ENCODE measurements at regions not wholly inside any gene's neighbourhood (a gene's known extent, or its start where the extent isn't known, plus 50 kb on each side); places are given as distances from the start of the nearest gene placed in this dataset.
"Not testable (repeated sequence)": the region's sequence is repeated elsewhere in the genome, so short reads cannot be mapped to it uniquely, and the experiment has no call there.

DNA sequence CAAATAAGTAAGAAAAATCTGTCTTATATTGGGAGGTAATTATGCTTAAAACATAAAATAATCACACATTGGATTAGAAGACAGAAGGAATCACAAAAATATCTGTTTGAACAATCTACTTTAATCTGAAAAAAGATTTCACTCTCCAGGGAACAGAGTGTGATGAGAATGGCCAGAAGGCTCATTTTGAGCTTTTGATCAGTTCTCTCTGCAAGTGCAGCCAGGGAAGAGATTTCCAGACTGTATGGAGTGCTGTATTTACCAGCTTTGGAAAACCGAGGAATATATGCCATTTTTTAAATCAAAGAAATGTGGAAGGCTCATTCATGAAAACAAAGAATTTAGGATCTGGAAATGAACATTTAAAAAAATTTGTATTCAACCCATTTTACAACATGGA is 83.0 kb upstream of the WAC start:
- H3K9me3 Mint-ChIP-seq (ENCODE audit: unreplicated experiment), result peaks cover 5% of the 10 kb centered on the region
- H3K27me3 Mint-ChIP-seq (ENCODE audit: unreplicated experiment), result peaks cover 3% of the 10 kb centered on the region
- peaks cover 4% of the 10 kb centered on the region for H3K4me1 Mint-ChIP-seq (ENCODE audit: unreplicated experiment)
- DNase-seq (ENCODE audit: low spot score), result no peak
- H3K27ac Mint-ChIP-seq (ENCODE audit: unreplicated experiment), result no peak overlapping the region
- no peak overlapping the region for H3K4me3 Mint-ChIP-seq (ENCODE audit: unreplicated experiment)
- no peaks in the 10 kb centered on the region for H3K36me3 Mint-ChIP-seq (ENCODE audit: low read depth, unreplicated experiment)
- TF ChIP-seq, protein P1, sequence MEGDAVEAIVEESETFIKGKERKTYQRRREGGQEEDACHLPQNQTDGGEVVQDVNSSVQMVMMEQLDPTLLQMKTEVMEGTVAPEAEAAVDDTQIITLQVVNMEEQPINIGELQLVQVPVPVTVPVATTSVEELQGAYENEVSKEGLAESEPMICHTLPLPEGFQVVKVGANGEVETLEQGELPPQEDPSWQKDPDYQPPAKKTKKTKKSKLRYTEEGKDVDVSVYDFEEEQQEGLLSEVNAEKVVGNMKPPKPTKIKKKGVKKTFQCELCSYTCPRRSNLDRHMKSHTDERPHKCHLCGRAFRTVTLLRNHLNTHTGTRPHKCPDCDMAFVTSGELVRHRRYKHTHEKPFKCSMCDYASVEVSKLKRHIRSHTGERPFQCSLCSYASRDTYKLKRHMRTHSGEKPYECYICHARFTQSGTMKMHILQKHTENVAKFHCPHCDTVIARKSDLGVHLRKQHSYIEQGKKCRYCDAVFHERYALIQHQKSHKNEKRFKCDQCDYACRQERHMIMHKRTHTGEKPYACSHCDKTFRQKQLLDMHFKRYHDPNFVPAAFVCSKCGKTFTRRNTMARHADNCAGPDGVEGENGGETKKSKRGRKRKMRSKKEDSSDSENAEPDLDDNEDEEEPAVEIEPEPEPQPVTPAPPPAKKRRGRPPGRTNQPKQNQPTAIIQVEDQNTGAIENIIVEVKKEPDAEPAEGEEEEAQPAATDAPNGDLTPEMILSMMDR (IDR thresholded peaks at IDR 0.05; ENCODE audit: unreplicated experiment), result no peak

GRCh38 chr10:28453926-28454325 is 79.0 kb upstream of the WAC start:
- no peaks in the 10 kb centered on the region for H3K36me3 Mint-ChIP-seq (ENCODE audit: low read depth, unreplicated experiment)
- H3K27me3 Mint-ChIP-seq (ENCODE audit: unreplicated experiment), result peaks cover 1% of the 10 kb centered on the region
- H3K9me3 Mint-ChIP-seq (ENCODE audit: unreplicated experiment), result peaks cover 5% of the 10 kb centered on the region
- TF ChIP-seq, protein P1 (IDR thresholded peaks at IDR 0.05; ENCODE audit: unreplicated experiment), result no peak
- DNase-seq (ENCODE audit: low spot score), result no peak
- no peak overlapping the region for H3K27ac Mint-ChIP-seq (ENCODE audit: unreplicated experiment)
- peaks cover 14% of the 10 kb centered on the region for H3K4me1 Mint-ChIP-seq (ENCODE audit: unreplicated experiment)
- H3K4me3 Mint-ChIP-seq (ENCODE audit: unreplicated experiment), result no peak overlapping the region

DNA sequence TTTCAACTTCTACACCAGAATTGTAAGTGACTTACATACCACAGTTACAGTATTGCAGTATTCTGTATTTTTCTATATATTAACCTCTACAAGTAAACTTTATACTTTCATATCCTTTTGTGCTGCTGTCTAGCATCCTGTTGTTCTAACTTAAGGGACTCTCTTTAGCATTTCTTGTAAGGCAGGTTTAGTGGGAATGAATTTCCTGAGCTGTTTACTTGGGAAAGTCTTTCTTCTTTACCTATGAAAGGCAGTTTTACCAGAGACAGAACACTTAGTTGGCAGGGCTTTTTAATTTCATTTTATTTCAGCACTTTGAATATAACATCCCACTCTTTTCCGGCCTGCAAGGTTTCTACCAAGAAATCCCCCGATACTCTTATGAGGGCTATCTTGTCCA is 75.8 kb upstream of the WAC start:
- Mint-ChIP-seq H3K9me3 (ENCODE audit: unreplicated experiment) (peaks cover 5% of the 10 kb centered on the region), H3K27me3 (ENCODE audit: unreplicated experiment) (peaks cover 1% of the 10 kb centered on the region), H3K4me3 (ENCODE audit: unreplicated experiment) (no peak overlapping the region), H3K4me1 (ENCODE audit: unreplicated experiment) (peaks cover 14% of the 10 kb centered on the region), H3K36me3 (ENCODE audit: low read depth, unreplicated experiment) (no peaks in the 10 kb centered on the region), H3K27ac (ENCODE audit: unreplicated experiment) (no peak overlapping the region)
- TF ChIP-seq, protein P1 (IDR thresholded peaks at IDR 0.05; ENCODE audit: unreplicated experiment), result no peak
- DNase-seq (ENCODE audit: low spot score), result no peak

DNA sequence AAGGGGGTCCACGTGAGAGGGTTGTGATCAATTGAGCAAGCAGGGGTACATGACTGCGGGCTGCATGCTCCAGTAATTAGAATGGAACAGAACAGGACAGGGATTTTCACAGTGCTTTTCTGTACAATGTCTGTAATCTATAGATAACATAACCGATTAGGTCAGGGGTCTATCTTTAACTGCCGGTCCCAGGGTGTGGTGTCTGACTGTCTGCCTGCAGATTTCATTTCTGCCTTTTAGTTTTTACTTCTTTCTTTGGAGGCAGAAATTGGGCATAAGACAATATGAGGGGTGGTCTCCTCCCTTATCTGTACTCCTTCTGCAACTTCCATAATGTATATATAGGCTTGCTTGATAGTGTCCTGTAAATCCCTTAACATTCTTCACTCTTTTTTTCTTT is 75.0 kb upstream of the WAC start:
- H3K4me3 Mint-ChIP-seq (ENCODE audit: unreplicated experiment); H3K27ac Mint-ChIP-seq (ENCODE audit: unreplicated experiment); H3K9me3 Mint-ChIP-seq (ENCODE audit: unreplicated experiment); H3K27me3 Mint-ChIP-seq (ENCODE audit: unreplicated experiment); H3K36me3 Mint-ChIP-seq (ENCODE audit: low read depth, unreplicated experiment); DNase-seq (ENCODE audit: low spot score); H3K4me1 Mint-ChIP-seq (ENCODE audit: unreplicated experiment): not testable (repeated sequence)

DNA sequence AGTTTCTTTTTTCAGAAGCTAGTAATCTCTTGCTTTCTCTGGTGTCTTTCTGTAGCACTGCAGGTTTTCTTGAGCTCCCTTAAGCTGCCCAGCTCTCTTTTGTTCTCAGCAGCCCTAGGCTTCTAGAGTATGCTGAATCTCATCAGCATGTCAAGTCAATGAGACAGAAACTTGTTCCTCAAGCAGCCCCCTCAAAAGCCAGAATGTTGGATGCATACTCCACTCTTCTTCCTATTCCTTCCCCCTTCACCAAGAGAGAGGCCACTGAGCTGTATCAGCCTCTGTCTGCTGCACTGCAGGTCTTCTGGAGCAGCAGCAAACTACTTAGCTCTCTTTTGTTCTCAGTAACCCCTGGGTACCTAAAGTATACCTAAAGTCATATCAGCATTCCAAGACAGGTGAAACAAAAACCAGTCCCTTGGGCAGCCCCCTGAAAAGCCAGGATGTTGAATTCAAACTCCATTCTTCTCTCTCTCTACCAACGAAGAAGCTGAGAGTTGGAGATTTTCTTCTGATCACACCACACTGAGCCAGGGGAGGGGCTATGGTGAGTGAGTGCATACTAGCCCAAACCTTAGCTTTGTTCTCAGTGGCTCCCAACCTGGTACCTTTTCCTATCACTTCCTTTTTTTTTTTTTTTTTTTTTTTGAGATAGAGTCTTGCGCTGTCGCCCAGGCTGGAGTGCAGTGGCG is 73.3 kb upstream of the WAC start:
- Mint-ChIP-seq H3K4me1 (ENCODE audit: unreplicated experiment) (peaks cover 10% of the 10 kb centered on the region), H3K9me3 (ENCODE audit: unreplicated experiment) (no peaks in the 10 kb centered on the region), H3K27me3 (ENCODE audit: unreplicated experiment) (no peaks in the 10 kb centered on the region), H3K36me3 (ENCODE audit: low read depth, unreplicated experiment) (no peaks in the 10 kb centered on the region), H3K4me3 (ENCODE audit: unreplicated experiment) (no peak overlapping the region), H3K27ac (ENCODE audit: unreplicated experiment) (no peak overlapping the region)
- TF ChIP-seq, protein P1 (IDR thresholded peaks at IDR 0.05; ENCODE audit: unreplicated experiment), result no peak
- no peak for DNase-seq (ENCODE audit: low spot score)

Measured in endothelial cell (in vitro differentiated cells).